Psoas muscle (tissue), 7 donors: ENCODE measurements at regions not wholly inside any gene's neighbourhood (a gene's known extent, or its start where the extent isn't known, plus 50 kb on each side); places are given as distances from the start of the nearest gene placed in this dataset.
"Not testable (repeated sequence)": the region's sequence is repeated elsewhere in the genome, so short reads cannot be mapped to it uniquely, and the experiment has no call there.

Source experiments
- ATAC-seq, 4 donors: fragments of 200-7000 bp; cut with Tn5 transposase; one replicate each; pipeline ENCODE4 v1.9.1; 2020; ENCODE audit warnings: moderate library complexity in 3 of 4, mild to moderate bottlenecking in 2 of 4
- DNase-seq, 2 donors: peaks; one replicate each; pipeline ENCODE4 v3.0.0-alpha.2; 2020
- H3K27ac ChIP-seq: fragments of 200-600 bp; one replicate; pipeline ENCODE4 v1.8.0; 2022
- H3K27me3 ChIP-seq, 3 donors: fragments of 200-600 bp in 1 of 3; one replicate each; pipeline versions ENCODE4 v1.6.1 to v1.8.0; 2013 to 2022; ENCODE audit warnings: low read length in 2 of 3, mild to moderate bottlenecking in 2 of 3, moderate library complexity in 1 of 3; ENCODE audit not compliant: insufficient read depth in 3 of 3
- H3K36me3 ChIP-seq, 2 donors: fragments of 200-600 bp in 1 of 2; one replicate each; pipeline versions ENCODE4 v1.6.1 to v1.8.0; 2013 to 2022; ENCODE audit warnings: low read depth in 1 of 2, mild to moderate bottlenecking in 1 of 2, moderate library complexity in 1 of 2; ENCODE audit not compliant: insufficient read depth in 1 of 2
- H3K4me1 ChIP-seq: fragments of 200-600 bp; one replicate; pipeline ENCODE4 v1.8.0; 2022
- H3K4me3 ChIP-seq: fragments of 200-600 bp; one replicate; pipeline ENCODE4 v1.8.0; 2022; ENCODE audit warnings: mild to moderate bottlenecking
- H3K9me3 ChIP-seq: fragments of 200-600 bp; one replicate; pipeline ENCODE4 v1.8.0; 2022
- WGBS, 3 donors: extraction: QIAGEN DNeasy Blood & Tissue Kit; methylation state at CpG; one replicate each; pipeline versions ENCODE4 v1.1.6 to v1.1.7; 2013; 5-methylcytosine and 5-hydroxymethylcytosine counted together
- intact Hi-C, 2 donors: fragments of 100-400 bp; cut with DNase I; formaldehyde crosslinking; loops; one replicate each; pipeline versions ENCODE4 v1.11.0 to v1.14.2; 2022
- TF ChIP-seq, protein P1 (sequence below): fragments of 200-600 bp; IDR thresholded peaks from one replicate; pipeline ENCODE4 v1.8.0; 2022; ENCODE audit warnings: antibody characterized with exemption
- donor health status: healthy with polysubstance abuse.
- donor health status: DM: no; HTN: no; CAD: no; lungs with moderate emphysema.
- donor health status: Bipolar disorder and iron deficiency.
- donor health status: healthy.
- donor health status: DM: yes; HTN: yes; CAD: no.
- donor health status: DM: no; HTN: no; CAD: no.
- donor health status: DM: yes; HTN: yes; CAD: no.

DNA sequence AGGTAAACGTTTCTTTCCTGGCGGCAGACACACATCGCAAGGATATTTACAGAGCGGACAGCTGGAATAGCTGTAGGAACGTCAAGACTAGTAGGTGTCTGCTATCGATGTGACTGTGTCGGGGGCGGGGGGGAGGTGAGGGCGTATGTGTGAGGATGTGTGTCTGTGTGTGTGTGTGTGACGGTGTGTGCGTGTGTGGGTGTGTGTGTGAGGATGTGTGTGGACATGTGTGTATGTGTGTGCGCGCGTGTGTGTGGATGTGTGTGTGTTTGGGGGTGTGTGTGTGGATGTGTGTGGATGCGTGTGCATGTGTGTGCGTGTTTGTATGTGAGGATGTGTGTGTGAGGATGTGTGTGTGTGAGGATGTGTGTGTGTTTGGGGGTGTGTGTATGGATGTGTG, 55.4 kb downstream of the PNMA6F start:
- H3K36me3 ChIP-seq, H3K27me3 ChIP-seq, H3K27ac ChIP-seq, DNase-seq, H3K4me1 ChIP-seq, intact Hi-C loops, H3K4me3 ChIP-seq, ATAC-seq, H3K9me3 ChIP-seq: not testable (repeated sequence)
- 83 to 85% methylated on average over 8 of the region's 16 CpGs; no CpG with 5 or more reads in 1 of the 3 donors for WGBS, 3 donors

DNA sequence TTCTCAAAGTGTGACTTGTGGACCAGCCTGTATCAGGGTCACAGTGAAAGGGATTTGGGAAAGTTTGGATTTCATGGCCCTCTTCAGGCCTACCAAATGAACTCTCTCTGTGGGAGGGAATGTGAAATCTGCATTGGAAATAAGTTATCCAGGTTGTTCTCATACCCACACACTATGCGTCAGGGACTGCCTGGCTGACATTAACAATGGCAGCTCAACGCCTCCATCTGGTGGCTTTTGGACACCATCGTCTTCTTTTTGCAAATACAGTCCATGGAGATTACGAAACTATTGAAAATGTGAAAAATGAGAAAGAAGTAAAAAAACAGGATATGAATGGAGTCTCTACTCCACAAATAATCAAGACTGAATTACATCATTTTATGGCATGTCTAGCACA, 61.1 kb downstream of the PNMA6F start:
- DNase-seq, H3K27me3 ChIP-seq, H3K36me3 ChIP-seq, H3K4me1 ChIP-seq, H3K9me3 ChIP-seq, H3K4me3 ChIP-seq, intact Hi-C loops, H3K27ac ChIP-seq, ATAC-seq: not testable (repeated sequence)
- WGBS, 3 donors = no CpG with 5 or more reads among the region's 4 CpGs

DNA sequence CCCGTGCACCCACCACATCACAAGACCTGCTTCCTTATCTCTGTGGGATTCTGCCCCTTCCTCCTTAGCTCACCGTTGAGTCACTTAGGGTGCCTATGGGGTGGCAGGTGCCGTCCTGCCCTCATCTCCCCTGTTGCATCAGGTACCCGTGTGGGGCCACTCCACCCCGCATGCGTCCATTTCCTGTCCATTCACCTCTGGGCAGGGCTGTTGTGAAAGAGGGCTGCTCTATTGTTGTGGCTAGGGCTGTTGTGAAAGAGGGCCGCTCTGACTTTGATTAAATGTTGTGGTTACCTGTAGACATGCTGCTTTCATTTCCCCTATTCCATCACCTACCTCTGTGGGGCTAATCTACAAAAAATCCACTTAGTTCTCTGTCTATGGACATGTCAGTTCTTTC, 68.3 kb downstream of the PNMA6F start:
- H3K36me3 ChIP-seq, H3K27me3 ChIP-seq, H3K9me3 ChIP-seq, ATAC-seq, H3K27ac ChIP-seq, H3K4me3 ChIP-seq, H3K4me1 ChIP-seq, intact Hi-C loops, DNase-seq: not testable (repeated sequence)
- WGBS, 3 donors = no CpG with 5 or more reads among the region's 7 CpGs

DNA sequence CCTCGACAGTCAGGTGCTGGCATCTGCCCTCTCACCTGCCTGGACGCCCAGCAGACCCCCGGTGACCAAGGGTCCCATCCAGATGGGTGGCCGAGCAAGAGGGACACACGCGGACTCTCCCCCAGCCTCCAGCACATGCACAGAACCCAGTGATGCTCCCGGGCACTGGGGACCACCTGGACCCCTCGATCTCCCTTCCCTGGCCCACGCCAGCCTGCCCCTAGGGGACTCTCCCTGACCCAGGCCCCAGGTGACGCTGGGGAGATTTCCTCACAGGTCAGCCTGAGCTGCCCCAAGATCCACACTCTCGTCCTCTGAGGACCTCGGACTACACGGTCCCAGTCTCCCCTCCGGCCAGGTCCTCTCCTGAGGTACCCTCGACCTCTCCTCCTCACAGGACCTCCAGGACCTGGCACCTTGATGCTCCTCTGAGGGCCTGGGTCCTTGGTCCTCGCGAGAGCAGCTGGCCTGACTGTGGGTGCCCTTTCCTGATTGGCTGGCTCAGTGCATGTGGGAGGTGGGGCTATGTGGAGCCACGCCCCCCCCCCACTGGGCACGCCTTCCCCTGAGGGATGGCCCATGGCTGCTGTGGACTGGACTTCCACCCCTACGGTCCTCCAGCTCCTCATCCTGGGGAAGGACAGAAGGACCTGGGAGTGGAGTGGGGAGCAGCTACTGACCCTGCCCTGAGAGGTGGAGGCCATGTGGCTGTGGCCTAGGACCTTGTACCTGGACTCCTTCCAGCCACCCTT, 69.0 kb downstream of the PNMA6F start:
- H3K9me3 ChIP-seq, H3K4me1 ChIP-seq, H3K27ac ChIP-seq, H3K4me3 ChIP-seq, H3K27me3 ChIP-seq, DNase-seq, H3K36me3 ChIP-seq, intact Hi-C loops: not testable (repeated sequence)
- WGBS, 3 donors = 91 to 100% (median 95%) methylated on average over 1 to 6 of the region's 20 CpGs
- peak in 1 of 4 donors; percentile 33 for ATAC-seq

DNA sequence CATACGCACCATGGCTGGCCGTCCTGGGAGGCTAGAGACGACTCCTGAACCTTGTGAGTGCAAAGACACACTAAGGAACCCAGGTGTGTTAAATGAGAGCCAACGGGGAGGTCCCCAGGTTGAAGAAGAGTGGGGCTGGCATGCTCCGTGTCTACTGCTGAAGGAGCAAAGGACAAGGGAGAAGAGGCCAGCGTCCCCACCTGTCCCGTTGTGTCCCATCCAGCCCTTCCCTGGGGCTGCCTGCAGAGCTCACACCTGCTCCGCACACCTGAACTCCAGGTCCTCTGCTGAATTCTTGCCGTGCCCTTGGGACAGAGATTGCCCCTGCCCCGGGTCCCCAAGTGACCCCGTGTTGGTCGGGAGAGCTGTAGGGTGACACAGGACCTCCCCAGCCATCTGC, 69.6 kb downstream of the PNMA6F start:
- H3K4me1 ChIP-seq, H3K4me3 ChIP-seq, H3K36me3 ChIP-seq, H3K9me3 ChIP-seq, ATAC-seq, H3K27ac ChIP-seq, H3K27me3 ChIP-seq, intact Hi-C loops, DNase-seq: not testable (repeated sequence)
- 88 to 92% (median 90%) methylated on average over 2 to 4 of the region's 12 CpGs for WGBS, 3 donors

DNA sequence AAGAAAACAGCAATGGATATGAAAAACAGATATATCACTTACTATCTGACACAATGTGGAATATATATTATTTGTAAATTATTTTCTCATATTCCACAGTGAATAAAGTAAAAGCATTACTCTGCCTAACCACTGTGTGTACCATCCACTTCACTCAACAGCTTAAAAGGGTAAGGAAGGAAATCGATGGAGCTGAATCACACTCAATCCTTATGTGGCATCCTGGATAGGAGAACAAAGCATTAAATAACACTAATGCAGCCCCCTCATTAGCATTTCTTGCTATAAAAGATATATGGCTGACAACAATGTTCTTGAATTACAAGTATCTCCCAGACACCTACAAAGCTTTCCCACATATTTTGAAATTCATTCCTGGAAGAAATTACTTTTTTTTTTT, 70.8 kb downstream of the PNMA6F start:
- no CpG with 5 or more reads among the region's 1 CpG for WGBS, 3 donors
- DNase-seq, H3K27ac ChIP-seq, intact Hi-C loops, H3K4me1 ChIP-seq, H3K4me3 ChIP-seq, H3K9me3 ChIP-seq, ATAC-seq, H3K27me3 ChIP-seq, H3K36me3 ChIP-seq: not testable (repeated sequence)

DNA sequence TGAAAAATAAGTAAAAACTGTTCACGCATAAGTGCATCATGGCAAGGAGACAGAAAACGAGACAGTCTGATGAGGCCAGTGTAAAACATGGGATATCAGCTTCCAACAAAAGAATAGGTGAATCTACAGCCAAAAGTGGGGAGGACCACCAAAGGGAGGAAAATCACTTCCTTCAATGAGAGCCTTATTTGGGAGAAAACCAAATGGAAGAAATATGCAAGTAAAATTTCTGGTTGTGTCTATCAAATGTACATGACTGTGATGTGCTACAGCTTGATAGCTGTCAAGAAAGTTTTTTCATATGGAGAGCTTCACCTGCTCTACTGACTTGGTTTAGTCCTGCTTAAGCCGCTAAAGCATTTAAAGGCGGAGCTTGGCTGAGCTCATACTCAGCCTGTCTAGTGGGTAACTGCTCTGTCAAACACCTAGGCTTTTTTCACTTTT, 66.2 kb downstream of the MAGEA1 start:
- DNase-seq (no peak), ATAC-seq (no peak)
- 12 to 31% (median 18%) methylated on average over 4 of the region's 4 CpGs for WGBS, 3 donors
- Histone ChIP-seq H3K4me3 (peak overlapping the region; percentile 2), H3K27ac (no peak overlapping the region), H3K9me3 (no peaks in the 10 kb centered on the region), H3K27me3 (peaks cover 0 to 37% (median 0%) of the 10 kb centered on the region in 3 donors), H3K36me3 (no peaks in the 10 kb centered on the region), H3K4me1 (no peaks in the 10 kb centered on the region)
- TF ChIP-seq, protein P1, sequence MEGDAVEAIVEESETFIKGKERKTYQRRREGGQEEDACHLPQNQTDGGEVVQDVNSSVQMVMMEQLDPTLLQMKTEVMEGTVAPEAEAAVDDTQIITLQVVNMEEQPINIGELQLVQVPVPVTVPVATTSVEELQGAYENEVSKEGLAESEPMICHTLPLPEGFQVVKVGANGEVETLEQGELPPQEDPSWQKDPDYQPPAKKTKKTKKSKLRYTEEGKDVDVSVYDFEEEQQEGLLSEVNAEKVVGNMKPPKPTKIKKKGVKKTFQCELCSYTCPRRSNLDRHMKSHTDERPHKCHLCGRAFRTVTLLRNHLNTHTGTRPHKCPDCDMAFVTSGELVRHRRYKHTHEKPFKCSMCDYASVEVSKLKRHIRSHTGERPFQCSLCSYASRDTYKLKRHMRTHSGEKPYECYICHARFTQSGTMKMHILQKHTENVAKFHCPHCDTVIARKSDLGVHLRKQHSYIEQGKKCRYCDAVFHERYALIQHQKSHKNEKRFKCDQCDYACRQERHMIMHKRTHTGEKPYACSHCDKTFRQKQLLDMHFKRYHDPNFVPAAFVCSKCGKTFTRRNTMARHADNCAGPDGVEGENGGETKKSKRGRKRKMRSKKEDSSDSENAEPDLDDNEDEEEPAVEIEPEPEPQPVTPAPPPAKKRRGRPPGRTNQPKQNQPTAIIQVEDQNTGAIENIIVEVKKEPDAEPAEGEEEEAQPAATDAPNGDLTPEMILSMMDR = no peak
- intact Hi-C loops = no loop called here
